Left ventricle myocardium inferior (tissue), 1 donor: ENCODE measurements at regions not wholly inside any gene's neighbourhood (a gene's known extent, or its start where the extent isn't known, plus 50 kb on each side); places are given as distances from the start of the nearest gene placed in this dataset.

Source experiments
- DNase-seq: peaks from one replicate; pipeline ENCODE4 v3.0.0-alpha.2; 2020
- H3K27ac ChIP-seq: fragments of 200-600 bp; replicated peaks from 2 replicates; pipeline ENCODE4 v1.8.0; 2021
- H3K27me3 ChIP-seq: fragments of 200-600 bp; 2 replicates; pipeline ENCODE4 v1.8.0; 2021; ENCODE audit warnings: low read depth
- H3K36me3 ChIP-seq: fragments of 200-600 bp; 2 replicates; pipeline ENCODE4 v1.8.0; 2021
- H3K4me1 ChIP-seq: fragments of 200-600 bp; 2 replicates; pipeline ENCODE4 v1.8.0; 2021
- H3K4me3 ChIP-seq: fragments of 200-600 bp; 2 replicates; pipeline ENCODE4 v1.8.0; 2021; ENCODE audit warnings: mild to moderate bottlenecking, moderate library complexity
- H3K9me3 ChIP-seq: fragments of 200-600 bp; replicated peaks from 2 replicates; pipeline ENCODE4 v1.8.0; 2021
- intact Hi-C: fragments of 100-400 bp; cut with micrococcal nuclease; formaldehyde crosslinking; loops from one replicate; pipeline ENCODE4 v1.11.0; 2022
- TF ChIP-seq, protein P1 (sequence below): fragments of 200-600 bp; IDR thresholded peaks from 2 replicates; pipeline ENCODE4 v1.8.0; 2021; ENCODE audit warnings: antibody characterized with exemption, mild to moderate bottlenecking, borderline replicate concordance
- donor health status: DM: no; HTN: yes; CAD: no; lungs with severe emphysema.

- Histone ChIP-seq H3K4me3 (no peak overlapping the region), H3K4me1 (no peaks in the 10 kb centered on the region), H3K27me3 (no peaks in the 10 kb centered on the region), H3K9me3 (no peaks in the 10 kb centered on the region), H3K27ac (no peak overlapping the region), H3K36me3 (no peaks in the 10 kb centered on the region)
- no peak for DNase-seq
- intact Hi-C loops = no loop called here
- TF ChIP-seq, protein P1, sequence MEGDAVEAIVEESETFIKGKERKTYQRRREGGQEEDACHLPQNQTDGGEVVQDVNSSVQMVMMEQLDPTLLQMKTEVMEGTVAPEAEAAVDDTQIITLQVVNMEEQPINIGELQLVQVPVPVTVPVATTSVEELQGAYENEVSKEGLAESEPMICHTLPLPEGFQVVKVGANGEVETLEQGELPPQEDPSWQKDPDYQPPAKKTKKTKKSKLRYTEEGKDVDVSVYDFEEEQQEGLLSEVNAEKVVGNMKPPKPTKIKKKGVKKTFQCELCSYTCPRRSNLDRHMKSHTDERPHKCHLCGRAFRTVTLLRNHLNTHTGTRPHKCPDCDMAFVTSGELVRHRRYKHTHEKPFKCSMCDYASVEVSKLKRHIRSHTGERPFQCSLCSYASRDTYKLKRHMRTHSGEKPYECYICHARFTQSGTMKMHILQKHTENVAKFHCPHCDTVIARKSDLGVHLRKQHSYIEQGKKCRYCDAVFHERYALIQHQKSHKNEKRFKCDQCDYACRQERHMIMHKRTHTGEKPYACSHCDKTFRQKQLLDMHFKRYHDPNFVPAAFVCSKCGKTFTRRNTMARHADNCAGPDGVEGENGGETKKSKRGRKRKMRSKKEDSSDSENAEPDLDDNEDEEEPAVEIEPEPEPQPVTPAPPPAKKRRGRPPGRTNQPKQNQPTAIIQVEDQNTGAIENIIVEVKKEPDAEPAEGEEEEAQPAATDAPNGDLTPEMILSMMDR = no peak
Observed at GRCh38 chr9:69986970-69987369, 56.7 kb upstream of the MAMDC2 start.

- Histone ChIP-seq H3K9me3 (no peaks in the 10 kb centered on the region), H3K4me1 (no peaks in the 10 kb centered on the region), H3K4me3 (no peak overlapping the region), H3K27me3 (no peaks in the 10 kb centered on the region), H3K27ac (no peak overlapping the region), H3K36me3 (no peaks in the 10 kb centered on the region)
- TF ChIP-seq, protein P1 = no peak
- intact Hi-C loops = no loop called here
- DNase-seq = no peak
Observed at GRCh38 chr9:69987457-69987856, 56.2 kb upstream of the MAMDC2 start.

- Histone ChIP-seq H3K27ac (peak overlapping the region; percentile 34), H3K27me3 (no peaks in the 10 kb centered on the region), H3K4me1 (peaks cover 21% of the 10 kb centered on the region), H3K9me3 (no peaks in the 10 kb centered on the region), H3K4me3 (no peak overlapping the region), H3K36me3 (no peaks in the 10 kb centered on the region)
- DNase-seq = no peak
- TF ChIP-seq, protein P1 = no peak
- intact Hi-C loops = no loop called here
Observed at GRCh38 chr9:69993110-69993509, 50.5 kb upstream of the MAMDC2 start.
